HCT116 (cell line): ENCODE measurements at regions not wholly inside any gene's neighbourhood (a gene's known extent, or its start where the extent isn't known, plus 50 kb on each side); places are given as distances from the start of the nearest gene placed in this dataset.

ENCODE experiments used
- ATAC-seq: fragments of 200-7000 bp; cut with Tn5 transposase; 2 replicates; pipeline ENCODE4 v1.9.1; 2020; ENCODE audit warnings: mild to moderate bottlenecking, moderate library complexity
- BruUV-seq: library from RNA; stranded (reverse); fragments of 400-500 nt; replicated peaks from 2 replicates; lab custom pipeline; 2021; lab: Mats Ljungman, UMichigan
- CTCF ChIA-PET: fragments of 300-600 bp; sonication (Branson Sonifier 250); formaldehyde crosslinking; loops from one replicate; lab custom pipeline; 2021; ENCODE audit warnings: antibody characterized with exemption; lab: Charles Lee
- POLR2A ChIA-PET: fragments of 300-600, 350-600 bp; sonication (Branson Sonifier 250); formaldehyde crosslinking; loops from one replicate; lab custom pipeline; 2021; ENCODE audit warnings: antibody characterized with exemption; lab: Charles Lee
- RAD21 ChIA-PET, 2 experiments: fragments of 300-600 bp; sonication (Branson Sonifier 250); formaldehyde crosslinking; loops; one replicate each; lab custom pipeline; 2023; ENCODE audit warnings: low total read pairs in 2 of 2; ENCODE audit not compliant: uncharacterized antibody in 2 of 2, unreplicated experiment in 2 of 2, low non-redundant PET in 1 of 2; lab: Charles Lee
- DNase-seq: peaks from one replicate; pipeline ENCODE4 v3.0.0-alpha.2; 2010; ENCODE audit warnings: low read depth, low spot score
- H2AFZ ChIP-seq: fragments of 200-600 bp; shearing (Covaris generic), sonication (generic); 2 replicates; pipeline ENCODE4 v1.6.1; 2017; ENCODE audit warnings: low read depth, mixed run types, mixed read lengths, antibody characterized with exemption, low read length; ENCODE audit not compliant: poor library complexity, severe bottlenecking
- H3K27ac ChIP-seq: 2 replicates; pipeline ENCODE4 v1.5.1; 2012; ENCODE audit warnings: low read depth, low read length
- H3K27me3 ChIP-seq: fragments of 200-600 bp; sonication (generic); 2 replicates; pipeline ENCODE4 v1.6.1; 2016; ENCODE audit warnings: mixed run types, low read length, mixed read lengths; ENCODE audit not compliant: insufficient read depth
- H3K36me3 ChIP-seq, 2 experiments: fragments of 200-500 bp in 1 of 2; fragments of 200-600 bp in 1 of 2; sonication (Bioruptor generic) in 1 of 2; sonication (generic) in 1 of 2; 2 replicates each; pipeline versions ENCODE4 v1.5.1 to v1.6.1; 2014 to 2016; ENCODE audit warnings: low read length in 2 of 2, inconsistent platforms in 1 of 2, mixed read lengths in 1 of 2, mixed run types in 1 of 2; ENCODE audit not compliant: insufficient read depth in 2 of 2, control insufficient read depth in 1 of 2
- H3K4me1 ChIP-seq, 2 experiments: fragments of 200-600 bp in 1 of 2; sonication (generic) in 1 of 2; 2 replicates each; pipeline versions ENCODE4 v1.5.1 to v1.6.1; 2012 to 2017; ENCODE audit warnings: low read length in 2 of 2, inconsistent platforms in 1 of 2, mild to moderate bottlenecking in 1 of 2, mixed read lengths in 1 of 2, mixed run types in 1 of 2, moderate library complexity in 1 of 2; ENCODE audit not compliant: insufficient read depth in 2 of 2, control insufficient read depth in 1 of 2
- H3K4me2 ChIP-seq: fragments of 200-600 bp; sonication (generic); 2 replicates; pipeline ENCODE4 v1.6.1; 2017; ENCODE audit warnings: mixed run types, low read length, mixed read lengths
- H3K4me3 ChIP-seq, 2 experiments: fragments of 200-600 bp in 1 of 2; sonication (generic) in 1 of 2; replicated peaks in 1 of 2; 2 replicates each; pipeline ENCODE4 v1.5.1; 2011 to 2016; ENCODE audit warnings: low read length in 2 of 2, control low read depth in 1 of 2, low read depth in 1 of 2, mild to moderate bottlenecking in 1 of 2, mixed read lengths in 1 of 2, mixed run types in 1 of 2
- H3K79me2 ChIP-seq: fragments of 200-600 bp; sonication (generic); 2 replicates; pipeline ENCODE4 v1.6.1; 2017; ENCODE audit warnings: mild to moderate bottlenecking, mixed run types, low read length, moderate library complexity, mixed read lengths; ENCODE audit not compliant: insufficient read depth
- H3K9ac ChIP-seq: fragments of 200-600 bp; sonication (generic); 2 replicates; pipeline ENCODE4 v1.6.1; 2016; ENCODE audit warnings: low read length, mixed read lengths
- H3K9me2 ChIP-seq: fragments of 200-600 bp; sonication (generic), shearing (Covaris generic); 2 replicates; pipeline ENCODE4 v1.6.1; 2017; ENCODE audit warnings: mixed run types, mild to moderate bottlenecking, moderate library complexity; ENCODE audit not compliant: insufficient read depth
- H3K9me3 ChIP-seq, 2 experiments: fragments of 200-500 bp in 1 of 2; fragments of 200-600 bp in 1 of 2; sonication (Bioruptor generic) in 1 of 2; sonication (generic) in 1 of 2; 2 replicates each; pipeline ENCODE4 v1.6.1; 2014 to 2017; ENCODE audit warnings: low read length in 2 of 2, mixed read lengths in 2 of 2, inconsistent platforms in 1 of 2, low read depth in 1 of 2, mild to moderate bottlenecking in 1 of 2, mixed run types in 1 of 2, moderate library complexity in 1 of 2; ENCODE audit not compliant: control insufficient read depth in 1 of 2, insufficient read depth in 1 of 2
- H4K20me1 ChIP-seq: fragments of 200-600 bp; sonication (generic), shearing (Covaris generic); 2 replicates; pipeline ENCODE4 v1.6.1; 2017; ENCODE audit warnings: mixed run types, mild to moderate bottlenecking, moderate library complexity; ENCODE audit not compliant: insufficient read depth
- CBX3 ChIP-seq: IDR thresholded peaks from 2 replicates; pipeline ENCODE4 v1.6.1; 2012; ENCODE audit warnings: low read depth
- CEBPB ChIP-seq: IDR thresholded peaks from 2 replicates; pipeline ENCODE4 v1.6.1; 2012; ENCODE audit warnings: low read depth
- EGR1 ChIP-seq: IDR thresholded peaks from 2 replicates; pipeline ENCODE4 v1.6.1; 2012; ENCODE audit warnings: low read depth
- EZH2 ChIP-seq: fragments of 200-600 bp; sonication (generic); IDR thresholded peaks from 2 replicates; pipeline ENCODE4 v1.6.1; 2017; ENCODE audit warnings: antibody characterized with exemption, mixed run types
- FOSL1 ChIP-seq: IDR thresholded peaks from 2 replicates; pipeline ENCODE4 v1.6.1; 2012; ENCODE audit warnings: low read depth
- JUND ChIP-seq: IDR thresholded peaks from 2 replicates; pipeline ENCODE4 v1.6.1; 2012
- MAX ChIP-seq: IDR thresholded peaks from 2 replicates; pipeline ENCODE4 v1.6.1; 2012
- POLR2A ChIP-seq: IDR thresholded peaks from 2 replicates; pipeline ENCODE4 v1.7.0; 2011; ENCODE audit warnings: borderline replicate concordance; ENCODE audit not compliant: insufficient read depth, insufficient read length; ENCODE audit errors: extremely low read depth
- RAD21 ChIP-seq: IDR thresholded peaks from 2 replicates; pipeline ENCODE4 v1.6.1; 2012; ENCODE audit warnings: low read depth, mild to moderate bottlenecking
- REST ChIP-seq: IDR thresholded peaks from 2 replicates; pipeline ENCODE4 v1.6.1; 2012; ENCODE audit warnings: low read depth
- SIN3A ChIP-seq: IDR thresholded peaks from 2 replicates; pipeline ENCODE4 v1.6.1; 2012; ENCODE audit warnings: low read depth
- SP1 ChIP-seq: IDR thresholded peaks from 2 replicates; pipeline ENCODE4 v1.6.1; 2012; ENCODE audit warnings: low read depth
- SRF ChIP-seq: IDR thresholded peaks from 2 replicates; pipeline ENCODE4 v1.6.1; 2012; ENCODE audit warnings: low read depth
- TCF7L2 ChIP-seq: IDR thresholded peaks from 2 replicates; pipeline ENCODE4 v1.7.0; 2011; ENCODE audit warnings: borderline replicate concordance, inconsistent platforms; ENCODE audit not compliant: insufficient read depth, insufficient read length; ENCODE audit errors: extremely low read depth
- YY1 ChIP-seq: IDR thresholded peaks from 2 replicates; pipeline ENCODE4 v1.6.1; 2011; ENCODE audit warnings: low read length, low read depth, moderate library complexity, mild to moderate bottlenecking; ENCODE audit not compliant: insufficient replicate concordance; ENCODE audit errors: extremely low read depth
- ZBTB33 ChIP-seq: IDR thresholded peaks from 2 replicates; pipeline ENCODE4 v1.6.1; 2011; ENCODE audit warnings: mild to moderate bottlenecking, low read length, moderate library complexity; ENCODE audit not compliant: insufficient replicate concordance; ENCODE audit errors: extremely low read depth
- ZFX ChIP-seq: fragments of 450-650 bp; IDR thresholded peaks from 2 replicates; pipeline ENCODE4 v1.6.1; 2017
- ZNF274 ChIP-seq: fragments of 200-500 bp; sonication (Bioruptor generic); IDR thresholded peaks from 2 replicates; pipeline ENCODE4 v1.6.1; 2014; ENCODE audit warnings: mild to moderate bottlenecking, low read depth, low read length, inconsistent platforms
- intact Hi-C: fragments of 100-400 bp; cut with micrococcal nuclease; formaldehyde crosslinking; loops from 2 replicates; pipeline ENCODE4 v1.10.0; 2022

GRCh38 chr11:41872426-41872825 is 413.0 kb upstream of the LRRC4C start (continued):
- TF ChIP-seq REST (no peak), RAD21 (no peak)

GRCh38 chr11:41872870-41873269 is 413.4 kb upstream of the LRRC4C start:
- BruUV-seq = no TSS peak
- peaks cover 4 to 11% of the 10 kb centered on the region in 2 experiments; a peak in 3 of 4 replicates for H3K9me3 ChIP-seq
- RAD21 ChIA-PET = no interaction called here
- TF ChIP-seq TCF7L2 (no peak), SP1 (no peak), ZFX (no peak), SIN3A (no peak), EGR1 (no peak), SRF (no peak), FOSL1 (no peak), ZNF274 (no peak), REST (no peak), ZBTB33 (no peak), CEBPB (no peak), MAX (no peak), EZH2 (no peak), JUND (no peak), POLR2A (no peak), RAD21 (no peak), CBX3 (no peak), YY1 (no peak)

More at GRCh38 chr11:41872870-41873269, 413.4 kb upstream of the LRRC4C start:
- Histone ChIP-seq H4K20me1 (no peaks in the 10 kb centered on the region), H2AFZ (no peak overlapping the region), H3K9me2 (no peaks in the 10 kb centered on the region), H3K27ac (no peak overlapping the region), H3K27me3 (no peaks in the 10 kb centered on the region), H3K4me1 (no peaks in the 10 kb centered on the region), H3K9ac (no peak overlapping the region), H3K36me3 (no peaks in the 10 kb centered on the region), H3K4me3 (no peak overlapping the region), H3K79me2 (no peaks in the 10 kb centered on the region), H3K4me2 (no peak overlapping the region)
- DNase-seq (no peak), ATAC-seq (no peak)
- ChIA-PET POLR2A (no interaction called here), CTCF (no interaction called here)
- intact Hi-C loops = no loop called here
